DOHH2 (cell line): ENCODE measurements at regions not wholly inside any gene's neighbourhood (a gene's known extent, or its start where the extent isn't known, plus 50 kb on each side); places are given as distances from the start of the nearest gene placed in this dataset.

Source experiments
- H3F3A ChIP-seq: fragments of 200-600 bp; sonication (generic), shearing (Covaris generic); 2 replicates; pipeline ENCODE4 v1.6.0; 2016; ENCODE audit warnings: antibody characterized with exemption, mild to moderate bottlenecking; ENCODE audit not compliant: control insufficient read depth, insufficient read depth
- H3K27ac ChIP-seq: fragments of 200-600 bp; sonication (generic); 2 replicates; pipeline ENCODE4 v1.5.1; 2014; ENCODE audit warnings: low read depth, mild to moderate bottlenecking, low read length, moderate library complexity
- H3K27me3 ChIP-seq: fragments of 200-600 bp; sonication (generic); 2 replicates; pipeline ENCODE4 v1.6.1; 2014; ENCODE audit warnings: mild to moderate bottlenecking, low read length, mixed read lengths; ENCODE audit not compliant: control insufficient read depth
- H3K36me3 ChIP-seq: fragments of 200-600 bp; sonication (generic); 2 replicates; pipeline ENCODE4 v1.6.1; 2014; ENCODE audit warnings: mild to moderate bottlenecking, low read length, moderate library complexity, mixed read lengths; ENCODE audit not compliant: control insufficient read depth
- H3K4me1 ChIP-seq: fragments of 200-600 bp; sonication (generic); 2 replicates; pipeline ENCODE4 v1.6.1; 2014; ENCODE audit warnings: mild to moderate bottlenecking, low read length, mixed read lengths; ENCODE audit not compliant: control insufficient read depth
- H3K4me2 ChIP-seq: fragments of 200-600 bp; sonication (generic); 2 replicates; pipeline ENCODE4 v1.6.0; 2014; ENCODE audit warnings: mild to moderate bottlenecking, low read length, moderate library complexity
- H3K4me3 ChIP-seq: fragments of 200-600 bp; sonication (generic); 2 replicates; pipeline ENCODE4 v1.5.1; 2014; ENCODE audit warnings: mild to moderate bottlenecking, low read length, mixed read lengths
- H3K79me2 ChIP-seq: fragments of 200-600 bp; sonication (generic); 2 replicates; pipeline ENCODE4 v1.6.1; 2014; ENCODE audit warnings: mild to moderate bottlenecking, low read length, mixed read lengths; ENCODE audit not compliant: control insufficient read depth
- H3K9me2 ChIP-seq: fragments of 200-600 bp; sonication (generic); replicated peaks from 2 replicates; pipeline ENCODE4 v1.6.1; 2014; ENCODE audit warnings: mild to moderate bottlenecking, low read length, mixed read lengths; ENCODE audit not compliant: control insufficient read depth
- H3K9me3 ChIP-seq: fragments of 200-600 bp; sonication (generic); 2 replicates; pipeline ENCODE4 v1.6.1; 2014; ENCODE audit warnings: antibody characterized with exemption, low read length, mixed read lengths; ENCODE audit not compliant: control insufficient read depth, insufficient read depth
- H4K20me1 ChIP-seq: fragments of 200-600 bp; sonication (generic); 2 replicates; pipeline ENCODE4 v1.6.0; 2014; ENCODE audit warnings: low read depth, mild to moderate bottlenecking, antibody characterized with exemption, low read length, moderate library complexity; ENCODE audit not compliant: control insufficient read depth, insufficient read depth
- CTCF ChIP-seq: fragments of 200-600 bp; sonication (generic); IDR thresholded peaks from one replicate; pipeline ENCODE4 v1.5.1; 2014; ENCODE audit warnings: antibody characterized with exemption, mild to moderate bottlenecking, low read depth, low read length; ENCODE audit not compliant: poor library complexity, severe bottlenecking
- EZH2phosphoT487 ChIP-seq: fragments of 200-600 bp; sonication (generic); IDR thresholded peaks from 2 replicates; pipeline ENCODE4 v1.6.1; 2017; ENCODE audit warnings: borderline replicate concordance, mild to moderate bottlenecking, antibody characterized with exemption, low read length, moderate library complexity, mixed read lengths

GRCh38 chr17:27978689-27979175 is 63.7 kb upstream of the NLK start:
- Histone ChIP-seq H3K9me3 (no peaks in the 10 kb centered on the region), H3K79me2 (no peaks in the 10 kb centered on the region), H3K9me2 (no peaks in the 10 kb centered on the region), H3F3A (peaks cover 7% of the 10 kb centered on the region; the same call in 1 of the 2 replicates), H3K4me1 (peaks cover 20% of the 10 kb centered on the region), H3K4me3 (no peak overlapping the region), H3K27ac (no peak overlapping the region), H3K36me3 (no peaks in the 10 kb centered on the region), H3K4me2 (no peak overlapping the region), H4K20me1 (no peaks in the 10 kb centered on the region), H3K27me3 (no peaks in the 10 kb centered on the region)
- TF ChIP-seq CTCF (no peak), EZH2phosphoT487 (no peak)

GRCh38 chr17:27980043-27980442 is 62.4 kb upstream of the NLK start:
- H3K27ac ChIP-seq = no peak overlapping the region
- no peak overlapping the region for H3K4me3 ChIP-seq
- TF ChIP-seq CTCF = no peak
- no peak for TF ChIP-seq EZH2phosphoT487
- no peaks in the 10 kb centered on the region for H3K9me2 ChIP-seq
- peaks cover 29% of the 10 kb centered on the region for H3K4me1 ChIP-seq
- no peaks in the 10 kb centered on the region for H3K79me2 ChIP-seq
- H4K20me1 ChIP-seq = no peaks in the 10 kb centered on the region
- H3K36me3 ChIP-seq = no peaks in the 10 kb centered on the region
- H3K9me3 ChIP-seq = no peaks in the 10 kb centered on the region
- H3K4me2 ChIP-seq = no peak overlapping the region
- H3F3A ChIP-seq = peaks cover 7% of the 10 kb centered on the region; the same call in 1 of the 2 replicates
- H3K27me3 ChIP-seq = no peaks in the 10 kb centered on the region

- H4K20me1 ChIP-seq = no peaks in the 10 kb centered on the region
- H3K4me2 ChIP-seq = peak overlapping the region; percentile 34; the same call in 1 of the 2 replicates
- H3K27ac ChIP-seq = no peak overlapping the region
- H3K4me1 ChIP-seq = peaks cover 41% of the 10 kb centered on the region
- no peaks in the 10 kb centered on the region for H3K9me2 ChIP-seq
- no peak overlapping the region for H3K4me3 ChIP-seq
- H3K27me3 ChIP-seq = no peaks in the 10 kb centered on the region
- H3K79me2 ChIP-seq = no peaks in the 10 kb centered on the region
- TF ChIP-seq CTCF (no peak), EZH2phosphoT487 (no peak)
- no peaks in the 10 kb centered on the region for H3K36me3 ChIP-seq
- no peaks in the 10 kb centered on the region for H3K9me3 ChIP-seq
- H3F3A ChIP-seq = peaks cover 7% of the 10 kb centered on the region; the same call in 1 of the 2 replicates
Observed at GRCh38 chr17:27981978-27982377, 60.5 kb upstream of the NLK start.
